Activated B cell treated with CpG ODN at 0.5 μM for 24 hours (primary cell): ENCODE measurements at regions not wholly inside any gene's neighbourhood (a gene's known extent, or its start where the extent isn't known, plus 50 kb on each side); places are given as distances from the start of the nearest gene placed in this dataset.

Experiments
- ATAC-seq: fragments of 200-7000 bp; cut with Tn5 transposase; one replicate; pipeline ENCODE4 v1.10.0; 2021; ENCODE audit warnings: low read depth, mild to moderate bottlenecking, moderate library complexity
- CTCF ChIA-PET: fragments of 350-600 bp; sonication (Branson Sonifier 250); formaldehyde crosslinking; loops from one replicate; lab custom pipeline; 2021; ENCODE audit warnings: antibody characterized with exemption; lab: Charles Lee
- POLR2A ChIA-PET: fragments of 350-600 bp; sonication (Branson Sonifier 250); formaldehyde crosslinking; loops from one replicate; lab custom pipeline; 2021; ENCODE audit warnings: antibody characterized with exemption; lab: Charles Lee
- DNase-seq: peaks from one replicate; pipeline ENCODE4 v3.0.0; 2022
- H3K27ac Mint-ChIP-seq: one replicate; pipeline ENCODE4 v1.8.0; 2020; ENCODE audit warnings: mixed read lengths
- H3K27me3 Mint-ChIP-seq: one replicate; pipeline ENCODE4 v1.8.0; 2021; ENCODE audit warnings: mixed read lengths
- H3K36me3 Mint-ChIP-seq: one replicate; pipeline ENCODE4 v1.8.0; 2021; ENCODE audit warnings: low read depth, mixed read lengths
- H3K4me1 Mint-ChIP-seq: one replicate; pipeline ENCODE4 v1.8.0; 2021; ENCODE audit warnings: mixed read lengths
- H3K4me3 Mint-ChIP-seq: one replicate; pipeline ENCODE4 v1.8.0; 2020; ENCODE audit warnings: mild to moderate bottlenecking, mixed read lengths
- H3K9me3 Mint-ChIP-seq: one replicate; pipeline ENCODE4 v1.8.0; 2020; ENCODE audit warnings: mixed read lengths
- CTCF ChIP-seq: fragments of 200-600 bp; IDR thresholded peaks from one replicate; pipeline ENCODE4 v1.8.0; 2022; ENCODE audit warnings: antibody characterized with exemption, mild to moderate bottlenecking
- intact Hi-C: fragments of 100-400 bp; cut with micrococcal nuclease; formaldehyde crosslinking; loops from one replicate; pipeline ENCODE4 v1.15.1; 2024

- CTCF ChIA-PET, result interaction anchor here (0.6 kb wide), 3 partner anchors 30 to 186 kb away, joined by 3 read pairs; no protein-coding TSS in a partner anchor
- intact Hi-C loops, result loop anchor here (2.0 kb wide), 1 partner anchor 29 kb away; no protein-coding TSS in a partner anchor
- peaks cover 6% of the 10 kb centered on the region for H3K9me3 Mint-ChIP-seq
- H3K27me3 Mint-ChIP-seq, result no peaks in the 10 kb centered on the region
- ATAC-seq (no peak), DNase-seq (no peak)
- no peak for TF ChIP-seq CTCF
- H3K4me3 Mint-ChIP-seq, result peak overlapping the region; percentile 33
- peak overlapping the region; percentile 95 for H3K27ac Mint-ChIP-seq
- peaks cover 10% of the 10 kb centered on the region for H3K36me3 Mint-ChIP-seq
- H3K4me1 Mint-ChIP-seq, result peaks cover 97% of the 10 kb centered on the region
- POLR2A ChIA-PET, result interaction anchor here (1.1 to 7.6 kb wide), 6 partner anchors 9 to 191 kb away, joined by 3 to 75 read pairs (median 6); no protein-coding TSS in a partner anchor
Observed at GRCh38 chr2:60361498-60361897, 192.0 kb downstream of the BCL11A start.

GRCh38 chr2:60359569-60359968 is 193.9 kb downstream of the BCL11A start:
- intact Hi-C loops, result loop anchor here (10.0 kb wide), 1 partner anchor 1055 kb away; no protein-coding TSS in a partner anchor
- peaks cover 6% of the 10 kb centered on the region for H3K9me3 Mint-ChIP-seq
- no peak for TF ChIP-seq CTCF
- no peak for ATAC-seq
- H3K4me3 Mint-ChIP-seq, result no peak overlapping the region
- peak overlapping the region; percentile 97 for H3K27ac Mint-ChIP-seq
- DNase-seq, result no peak
- no peaks in the 10 kb centered on the region for H3K27me3 Mint-ChIP-seq
- CTCF ChIA-PET, result no interaction called here
- H3K4me1 Mint-ChIP-seq, result peaks cover 97% of the 10 kb centered on the region
- POLR2A ChIA-PET, result interaction anchor here (0.7 to 0.8 kb wide), 2 partner anchors 9 to 33 kb away, joined by 3 to 5 read pairs; no protein-coding TSS in a partner anchor
- H3K36me3 Mint-ChIP-seq, result peaks cover 10% of the 10 kb centered on the region

GRCh38 chr2:60358476-60358875 is 195.0 kb downstream of the BCL11A start:
- intact Hi-C loops, result loop anchor here (10.0 kb wide), 1 partner anchor 1054 kb away; no protein-coding TSS in a partner anchor
- DNase-seq (no peak), ATAC-seq (no peak)
- ChIA-PET POLR2A (interaction anchor here (0.5 to 2.4 kb wide), 4 partner anchors 12 to 207 kb away, joined by 3 to 12 read pairs (median 4); no protein-coding TSS in a partner anchor), CTCF (interaction anchor here (1.2 kb wide), 1 partner anchor 13 kb away, joined by 4 read pairs; no protein-coding TSS in a partner anchor)
- Mint-ChIP-seq H3K4me3 (peak overlapping the region; percentile 21), H3K4me1 (peaks cover 97% of the 10 kb centered on the region), H3K27ac (peak overlapping the region; percentile 97), H3K27me3 (no peaks in the 10 kb centered on the region), H3K9me3 (peaks cover 6% of the 10 kb centered on the region), H3K36me3 (peaks cover 10% of the 10 kb centered on the region)
- no peak for TF ChIP-seq CTCF

- intact Hi-C loops, result loop anchor here (10.0 kb wide), 1 partner anchor 1053 kb away; no protein-coding TSS in a partner anchor
- no peak for TF ChIP-seq CTCF
- Mint-ChIP-seq H3K36me3 (peaks cover 10% of the 10 kb centered on the region), H3K27me3 (no peaks in the 10 kb centered on the region), H3K4me1 (peaks cover 97% of the 10 kb centered on the region), H3K4me3 (peak overlapping the region; percentile 24), H3K27ac (peak overlapping the region; percentile 97), H3K9me3 (peaks cover 6% of the 10 kb centered on the region)
- DNase-seq, result no peak
- ChIA-PET CTCF (interaction anchor here (1.1 to 1.2 kb wide), 3 partner anchors 14 to 44 kb away, joined by 3 to 4 read pairs (median 3); no protein-coding TSS in a partner anchor), POLR2A (interaction anchor here (0.5 to 2.4 kb wide), 7 partner anchors 13 to 208 kb away, joined by 3 to 12 read pairs (median 4); partner anchors contain the start of gene BCL11A)
- no peak for ATAC-seq
Observed at GRCh38 chr2:60357996-60358395, 195.5 kb downstream of the BCL11A start.

GRCh38 chr2:60356346-60356745 is 197.1 kb downstream of the BCL11A start:
- DNase-seq (no peak), ATAC-seq (peak; percentile 26)
- Mint-ChIP-seq H3K4me3 (peak overlapping the region; percentile 75), H3K27me3 (no peaks in the 10 kb centered on the region), H3K36me3 (peaks cover 7% of the 10 kb centered on the region), H3K9me3 (peaks cover 4% of the 10 kb centered on the region), H3K4me1 (peaks cover 97% of the 10 kb centered on the region), H3K27ac (peak overlapping the region; percentile 97)
- ChIA-PET POLR2A (interaction anchor here (0.9 to 9.5 kb wide), 7 partner anchors 14 to 200 kb away, joined by 3 to 223 read pairs (median 19); partner anchors contain the start of gene BCL11A), CTCF (interaction anchor here (0.8 to 1.4 kb wide), 2 partner anchors 26 to 52 kb away, joined by 3 read pairs; no protein-coding TSS in a partner anchor)
- intact Hi-C loops, result loop anchor here (1.0 to 10.0 kb wide), 2 partner anchors 83 to 1052 kb away; no protein-coding TSS in a partner anchor
- TF ChIP-seq CTCF, result no peak
